ENCODE measurements at regions not wholly inside any gene's neighbourhood (a gene's known extent, or its start where the extent isn't known, plus 50 kb on each side); places are given as distances from the start of the nearest gene placed in this dataset.

GRCh38 chr3:115336836-115337235 is 189.7 kb upstream of the ZBTB20 start:
- Histone ChIP-seq H3K4me3 (ENCODE audit: low read depth, low read length) (no peak overlapping the region), H3K36me3 (ENCODE audit: control insufficient read depth, insufficient read depth, low read length) (no peaks in the 10 kb centered on the region), H3K9me3 (no peaks in the 10 kb centered on the region), H3K27me3 (replicated peaks; ENCODE audit: control insufficient read depth, insufficient read depth, low read length) (no peaks in the 10 kb centered on the region), H3K4me1 (no peaks in the 10 kb centered on the region)
- POLR2A ChIA-PET: no interaction called here
- Mint-ChIP-seq H3K27ac (ENCODE audit: unreplicated experiment) (no peak overlapping the region), H3K9me3 (ENCODE audit: unreplicated experiment) (no peaks in the 10 kb centered on the region), H3K4me3 (ENCODE audit: unreplicated experiment) (no peak overlapping the region), H3K27me3 (ENCODE audit: insufficient read depth, unreplicated experiment) (peaks cover 9% of the 10 kb centered on the region), H3K4me1 (ENCODE audit: low read depth, unreplicated experiment) (no peaks in the 10 kb centered on the region), H3K36me3 (ENCODE audit: insufficient read depth, unreplicated experiment) (no peaks in the 10 kb centered on the region)
- intact Hi-C loops (cut with micrococcal nuclease; ENCODE audit: unreplicated experiment): no loop called here
- no peak for TF ChIP-seq CTCF (IDR thresholded peaks at IDR 0.05; ENCODE audit: insufficient read depth in 1 of 2, low read depth in 1 of 2, low read length in 1 of 2, severe bottlenecking in 1 of 2, unreplicated experiment in 1 of 2)
- DNase-seq: no peak
- CTCF ChIA-PET: no interaction called here
- no TSS peak for BruUV-seq (replicated peaks)

- peaks cover 7% of the 10 kb centered on the region for H3K27me3 Mint-ChIP-seq (ENCODE audit: insufficient read depth, unreplicated experiment)
- no peak for TF ChIP-seq CTCF (IDR thresholded peaks at IDR 0.05; ENCODE audit: insufficient read depth in 1 of 2, low read depth in 1 of 2, low read length in 1 of 2, severe bottlenecking in 1 of 2, unreplicated experiment in 1 of 2)
- Histone ChIP-seq H3K4me1 (no peaks in the 10 kb centered on the region), H3K4me3 (ENCODE audit: low read depth, low read length) (no peak overlapping the region), H3K9me3 (no peaks in the 10 kb centered on the region), H3K27me3 (replicated peaks; ENCODE audit: control insufficient read depth, insufficient read depth, low read length) (no peaks in the 10 kb centered on the region), H3K36me3 (ENCODE audit: control insufficient read depth, insufficient read depth, low read length) (no peaks in the 10 kb centered on the region)
- H3K27ac Mint-ChIP-seq (ENCODE audit: unreplicated experiment): no peak overlapping the region
- no peaks in the 10 kb centered on the region for H3K4me1 Mint-ChIP-seq (ENCODE audit: low read depth, unreplicated experiment)
- ChIA-PET CTCF (no interaction called here), POLR2A (no interaction called here)
- no peaks in the 10 kb centered on the region for H3K9me3 Mint-ChIP-seq (ENCODE audit: unreplicated experiment)
- no TSS peak for BruUV-seq (replicated peaks)
- no peaks in the 10 kb centered on the region for H3K36me3 Mint-ChIP-seq (ENCODE audit: insufficient read depth, unreplicated experiment)
- intact Hi-C loops (cut with micrococcal nuclease; ENCODE audit: unreplicated experiment): no loop called here
- H3K4me3 Mint-ChIP-seq (ENCODE audit: unreplicated experiment): no peak overlapping the region
- no peak for DNase-seq
These were observed 193.5 kb upstream of the ZBTB20 start for GRCh38 chr3:115340586-115340985.

- BruUV-seq (replicated peaks): no TSS peak
- H3K27ac Mint-ChIP-seq (ENCODE audit: unreplicated experiment): no peak overlapping the region
- H3K27me3 Mint-ChIP-seq (ENCODE audit: insufficient read depth, unreplicated experiment): peaks cover 10% of the 10 kb centered on the region
- no peaks in the 10 kb centered on the region for H3K9me3 ChIP-seq
- H3K36me3 Mint-ChIP-seq (ENCODE audit: insufficient read depth, unreplicated experiment): no peaks in the 10 kb centered on the region
- H3K27me3 ChIP-seq (replicated peaks; ENCODE audit: control insufficient read depth, insufficient read depth, low read length): no peaks in the 10 kb centered on the region
- intact Hi-C loops (cut with micrococcal nuclease; ENCODE audit: unreplicated experiment): no loop called here
- no peak for TF ChIP-seq CTCF (IDR thresholded peaks at IDR 0.05; ENCODE audit: insufficient read depth in 1 of 2, low read depth in 1 of 2, low read length in 1 of 2, severe bottlenecking in 1 of 2, unreplicated experiment in 1 of 2)
- POLR2A ChIA-PET: no interaction called here
- CTCF ChIA-PET: no interaction called here
- no peaks in the 10 kb centered on the region for H3K36me3 ChIP-seq (ENCODE audit: control insufficient read depth, insufficient read depth, low read length)
- H3K4me1 Mint-ChIP-seq (ENCODE audit: low read depth, unreplicated experiment): no peaks in the 10 kb centered on the region
- H3K9me3 Mint-ChIP-seq (ENCODE audit: unreplicated experiment): no peaks in the 10 kb centered on the region
- DNase-seq: no peak
- no peaks in the 10 kb centered on the region for H3K4me1 ChIP-seq
- no peak overlapping the region for H3K4me3 ChIP-seq (ENCODE audit: low read depth, low read length)
- no peak overlapping the region for H3K4me3 Mint-ChIP-seq (ENCODE audit: unreplicated experiment)
These were observed 194.1 kb upstream of the ZBTB20 start for GRCh38 chr3:115341208-115341607.
